Breast epithelium (tissue), 3 donors: ENCODE measurements at regions not wholly inside any gene's neighbourhood (a gene's known extent, or its start where the extent isn't known, plus 50 kb on each side); places are given as distances from the start of the nearest gene placed in this dataset.

Experiments
- CTCF ChIP-seq, 3 donors: fragments of 450-650 bp; IDR thresholded peaks; one replicate each; pipeline ENCODE4 v1.5.1; 2016 to 2017; ENCODE audit warnings: antibody characterized with exemption in 3 of 3, mild to moderate bottlenecking in 3 of 3, moderate library complexity in 3 of 3
- POLR2A ChIP-seq: fragments of 450-650 bp; IDR thresholded peaks from one replicate; pipeline ENCODE4 v1.6.1; 2016; ENCODE audit warnings: antibody characterized with exemption, mild to moderate bottlenecking, moderate library complexity
- POLR2AphosphoS5 ChIP-seq, 3 donors: sonication (generic); formaldehyde crosslinking; IDR thresholded peaks; one replicate each; pipeline ENCODE4 v1.6.1; 2017; ENCODE audit warnings: antibody characterized with exemption in 3 of 3

GRCh38 chrX:87299563-87300160, 217.9 kb upstream of the KLHL4 start:
- no peak for TF ChIP-seq POLR2AphosphoS5 (IDR thresholded peaks at IDR 0.05)
- TF ChIP-seq CTCF (IDR thresholded peaks at IDR 0.05), result peak in 1 of 3 donors; percentile 18
- no peak for TF ChIP-seq POLR2A
